OCI-LY1 (cell line): ENCODE measurements at regions not wholly inside any gene's neighbourhood (a gene's known extent, or its start where the extent isn't known, plus 50 kb on each side); places are given as distances from the start of the nearest gene placed in this dataset.

ENCODE experiments used
- EZH2 ChIP-seq: fragments of 200-600 bp; sonication (generic), shearing (Covaris generic); IDR thresholded peaks from 2 replicates; pipeline ENCODE4 v1.8.0; 2017; ENCODE audit warnings: borderline replicate concordance, mixed run types, mild to moderate bottlenecking, antibody characterized with exemption, low read length, moderate library complexity, mixed read lengths
- TF ChIP-seq, protein P1 (sequence below): fragments of 200-600 bp; sonication (generic), shearing (Covaris generic); IDR thresholded peaks from 2 replicates; pipeline ENCODE4 v1.5.1; 2017; ENCODE audit warnings: mild to moderate bottlenecking, antibody characterized with exemption, low read length, moderate library complexity, mixed read lengths

GRCh38 chr13:26861941-26862340, 101.4 kb upstream of the GPR12 start:
- TF ChIP-seq, protein P1, sequence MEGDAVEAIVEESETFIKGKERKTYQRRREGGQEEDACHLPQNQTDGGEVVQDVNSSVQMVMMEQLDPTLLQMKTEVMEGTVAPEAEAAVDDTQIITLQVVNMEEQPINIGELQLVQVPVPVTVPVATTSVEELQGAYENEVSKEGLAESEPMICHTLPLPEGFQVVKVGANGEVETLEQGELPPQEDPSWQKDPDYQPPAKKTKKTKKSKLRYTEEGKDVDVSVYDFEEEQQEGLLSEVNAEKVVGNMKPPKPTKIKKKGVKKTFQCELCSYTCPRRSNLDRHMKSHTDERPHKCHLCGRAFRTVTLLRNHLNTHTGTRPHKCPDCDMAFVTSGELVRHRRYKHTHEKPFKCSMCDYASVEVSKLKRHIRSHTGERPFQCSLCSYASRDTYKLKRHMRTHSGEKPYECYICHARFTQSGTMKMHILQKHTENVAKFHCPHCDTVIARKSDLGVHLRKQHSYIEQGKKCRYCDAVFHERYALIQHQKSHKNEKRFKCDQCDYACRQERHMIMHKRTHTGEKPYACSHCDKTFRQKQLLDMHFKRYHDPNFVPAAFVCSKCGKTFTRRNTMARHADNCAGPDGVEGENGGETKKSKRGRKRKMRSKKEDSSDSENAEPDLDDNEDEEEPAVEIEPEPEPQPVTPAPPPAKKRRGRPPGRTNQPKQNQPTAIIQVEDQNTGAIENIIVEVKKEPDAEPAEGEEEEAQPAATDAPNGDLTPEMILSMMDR: no peak
- no peak for TF ChIP-seq EZH2
